ENCODE measurements at regions not wholly inside any gene's neighbourhood (a gene's known extent, or its start where the extent isn't known, plus 50 kb on each side); places are given as distances from the start of the nearest gene placed in this dataset.
"Not testable (repeated sequence)": the region's sequence is repeated elsewhere in the genome, so short reads cannot be mapped to it uniquely, and the experiment has no call there.

DNA sequence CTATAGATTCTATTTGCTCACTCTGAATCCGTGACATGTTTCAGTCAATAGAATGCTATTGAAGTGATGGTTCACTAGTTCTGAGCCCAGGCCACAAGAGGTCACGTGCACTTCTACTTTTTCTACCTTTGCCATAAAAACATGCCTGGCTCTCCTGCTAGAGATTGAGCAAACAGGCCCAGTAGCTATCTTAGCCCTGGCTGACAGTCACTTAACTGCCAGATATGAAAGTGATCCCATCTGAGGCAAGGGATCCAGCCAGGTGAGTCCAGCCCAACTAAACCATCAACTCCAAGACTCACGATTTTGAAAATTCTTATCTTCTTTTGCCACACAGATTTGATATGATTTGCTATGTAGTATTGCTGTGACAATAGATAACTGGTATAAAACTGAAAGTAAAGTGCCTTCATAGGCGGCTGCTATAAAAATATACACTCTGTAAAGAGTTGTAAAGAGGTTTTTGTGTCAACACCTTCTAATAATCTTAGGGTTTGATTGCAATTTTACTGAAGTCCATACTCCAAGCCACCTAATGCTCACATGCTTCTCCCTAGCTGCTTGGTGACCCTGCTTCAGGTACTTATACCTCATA lies 937.7 kb upstream of the SOX9 start:
- intact Hi-C loops (cut with micrococcal nuclease): no loop called here

GRCh38 chr17:71184716-71185115 lies 936.1 kb upstream of the SOX9 start:
- intact Hi-C loops (cut with micrococcal nuclease): no loop called here

DNA sequence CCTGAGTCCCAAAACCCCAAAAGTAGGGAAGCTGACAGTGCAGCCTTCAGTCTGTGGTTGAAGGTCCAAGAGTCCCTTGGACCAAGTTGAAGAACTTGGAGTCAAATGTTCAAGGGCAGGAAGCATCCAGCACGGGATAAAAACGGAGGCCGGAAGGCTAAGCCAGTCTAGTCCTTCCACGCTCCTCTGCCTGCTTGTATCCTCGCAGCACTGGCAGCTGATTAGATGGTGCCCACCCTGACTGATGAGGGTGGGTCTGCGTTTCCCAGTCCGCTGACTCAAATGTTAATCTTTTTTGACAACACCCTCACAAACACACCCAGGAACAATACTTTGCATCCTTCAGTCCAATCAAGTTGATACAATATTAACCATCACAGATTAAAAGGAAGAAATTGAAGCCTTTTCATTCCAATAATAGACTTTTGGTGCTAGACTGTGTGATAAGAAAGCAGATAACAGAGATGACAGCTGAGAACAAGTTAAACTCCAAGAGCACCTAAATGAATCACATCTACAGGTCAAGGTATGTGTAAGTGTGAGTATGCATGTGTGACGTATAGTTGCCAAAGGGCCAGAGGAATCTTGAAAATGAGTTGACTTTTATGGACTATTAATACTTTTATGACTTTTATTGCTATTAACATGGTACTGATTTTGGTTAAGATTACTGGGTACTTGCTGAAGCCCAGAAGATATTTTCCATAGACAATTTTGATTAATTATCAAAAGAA lies 933.5 kb upstream of the SOX9 start:
- intact Hi-C loops (cut with micrococcal nuclease): no loop called here

DNA sequence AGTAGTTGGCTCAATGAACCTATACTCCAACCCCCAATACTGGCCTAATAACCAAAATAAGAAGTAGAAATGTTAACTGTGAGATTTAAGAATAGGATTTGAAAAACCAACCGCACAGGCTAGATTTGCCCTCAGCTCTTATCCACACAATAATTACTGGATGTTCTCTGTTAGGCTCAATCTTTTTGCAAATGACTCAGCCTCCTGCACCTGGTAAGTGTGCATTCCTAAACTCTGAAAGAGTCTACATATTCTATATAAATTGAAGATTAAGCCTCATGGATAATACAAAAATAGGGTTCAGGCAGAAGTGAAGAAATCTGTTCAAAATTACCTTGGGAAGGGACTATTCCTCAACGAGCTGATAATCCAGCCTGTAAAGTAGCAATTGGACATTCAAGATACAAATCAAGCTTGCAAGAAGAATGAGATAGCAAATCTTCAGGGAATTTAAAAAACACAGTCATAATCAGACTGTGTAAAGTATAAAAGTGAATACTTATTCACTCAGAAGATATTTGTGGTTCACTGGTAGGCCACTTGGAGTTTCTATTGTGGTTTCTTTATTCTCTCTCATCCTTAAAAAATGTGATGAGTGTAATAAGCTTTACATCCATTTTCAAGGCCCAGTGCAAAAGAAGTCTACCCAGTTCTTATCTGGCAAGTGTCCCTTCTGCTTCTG lies 931.9 kb upstream of the SOX9 start:
- intact Hi-C loops (cut with micrococcal nuclease): no loop called here

GRCh38 chr17:71189493-71189831 lies 931.4 kb upstream of the SOX9 start:
- intact Hi-C loops (cut with micrococcal nuclease): no loop called here

GRCh38 chr17:71192039-71192555 lies 928.7 kb upstream of the SOX9 start:
- intact Hi-C loops (cut with micrococcal nuclease): no loop called here

GRCh38 chr17:71192848-71193247 lies 928.0 kb upstream of the SOX9 start:
- intact Hi-C loops (cut with micrococcal nuclease): no loop called here

DNA sequence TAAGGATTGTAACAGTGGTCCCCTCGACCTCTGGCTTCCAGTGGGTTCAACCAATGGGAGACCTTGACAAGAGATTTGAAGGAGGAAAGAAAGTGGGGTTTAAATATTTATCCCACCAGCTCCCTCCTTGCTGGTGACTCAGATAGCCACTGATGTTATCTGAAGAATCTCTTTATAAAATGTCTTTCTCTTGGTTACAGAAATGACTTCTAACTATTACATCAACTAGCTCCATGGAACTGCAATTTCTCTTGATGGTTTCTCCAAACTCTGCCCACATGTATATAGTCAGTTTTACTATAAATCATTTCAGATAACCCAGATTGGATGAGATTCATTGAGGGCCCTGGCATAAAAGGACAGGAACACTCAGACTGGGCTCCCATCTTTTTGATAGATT lies 920.2 kb upstream of the SOX9 start:
- intact Hi-C loops (cut with micrococcal nuclease): no loop called here

DNA sequence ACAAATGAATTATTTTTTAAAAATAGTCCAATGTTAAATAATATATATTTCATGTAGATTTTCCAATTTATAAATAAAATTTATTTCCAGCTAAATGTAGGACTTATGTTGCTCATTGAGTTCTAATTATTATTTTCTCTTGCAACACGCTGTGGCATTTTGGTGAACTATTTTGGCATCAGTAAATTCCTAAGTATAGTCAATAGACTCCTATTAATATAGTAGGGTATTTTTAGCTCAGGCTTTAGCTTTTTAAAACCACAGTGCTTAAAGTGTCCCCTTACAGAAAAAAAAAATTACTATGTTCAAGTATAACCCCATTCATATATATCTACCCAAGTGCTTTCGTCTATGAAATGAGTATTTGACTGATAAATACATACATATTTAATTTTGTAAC lies 919.2 kb upstream of the SOX9 start:
- intact Hi-C loops (cut with micrococcal nuclease): no loop called here

DNA sequence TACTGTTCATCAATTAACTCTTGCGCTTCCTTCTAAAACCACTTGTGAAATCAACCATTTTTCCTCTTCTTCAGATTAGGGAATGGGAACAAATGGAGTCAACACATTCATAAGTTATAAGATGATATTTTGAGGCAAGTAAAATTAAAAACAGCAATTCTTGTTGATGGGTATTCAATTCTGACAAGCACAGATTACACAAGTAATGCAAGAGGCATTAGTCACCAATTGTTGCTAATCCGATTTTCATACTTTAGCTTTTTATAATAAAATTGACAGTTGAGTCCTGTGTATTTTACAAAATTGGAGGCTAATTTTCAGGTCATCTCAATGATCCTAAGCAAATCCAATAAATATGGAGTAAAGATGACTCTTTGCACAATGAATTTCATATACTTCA lies 918.4 kb upstream of the SOX9 start:
- intact Hi-C loops (cut with micrococcal nuclease): no loop called here

DNA sequence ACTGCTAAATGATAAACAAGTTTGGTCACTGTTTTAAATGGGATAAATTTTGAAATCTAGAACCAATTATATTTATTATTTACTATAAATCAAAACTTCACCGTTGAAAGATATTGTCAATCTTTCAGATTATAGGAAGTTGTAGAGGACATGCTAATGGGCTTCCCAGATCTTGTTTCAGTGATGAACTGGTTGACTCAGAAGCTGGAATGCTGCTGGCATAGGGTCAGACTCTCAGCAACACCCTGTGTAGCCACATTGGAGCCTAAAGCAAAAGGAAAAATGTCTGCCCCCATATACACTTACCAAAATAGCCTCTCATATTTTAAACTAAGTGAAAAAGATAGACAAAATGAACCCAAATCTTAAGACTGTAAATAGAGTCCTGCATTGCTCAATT lies 916.9 kb upstream of the SOX9 start:
- intact Hi-C loops (cut with micrococcal nuclease): no loop called here

DNA sequence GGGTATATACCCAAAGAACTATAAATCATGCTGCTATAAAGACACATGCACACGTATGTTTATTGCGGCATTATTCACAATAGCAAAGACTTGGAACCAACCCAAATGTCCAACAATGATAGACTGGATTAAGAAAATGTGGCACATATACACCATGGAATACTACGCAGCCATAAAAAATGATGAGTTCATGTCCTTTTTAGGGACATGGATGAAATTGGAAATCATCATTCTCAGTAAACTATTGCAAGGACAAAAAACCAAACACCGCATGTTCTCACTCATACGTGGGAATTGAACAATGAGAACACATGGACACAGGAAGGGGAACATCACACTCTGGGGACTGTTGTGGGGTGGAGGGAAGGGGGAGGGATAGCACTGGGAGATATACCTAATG lies 914.9 kb upstream of the SOX9 start:
- intact Hi-C loops (cut with micrococcal nuclease): not testable (repeated sequence)

- intact Hi-C loops (cut with micrococcal nuclease): no loop called here
These were observed 912.6 kb upstream of the SOX9 start for GRCh38 chr17:71208111-71208704.

DNA sequence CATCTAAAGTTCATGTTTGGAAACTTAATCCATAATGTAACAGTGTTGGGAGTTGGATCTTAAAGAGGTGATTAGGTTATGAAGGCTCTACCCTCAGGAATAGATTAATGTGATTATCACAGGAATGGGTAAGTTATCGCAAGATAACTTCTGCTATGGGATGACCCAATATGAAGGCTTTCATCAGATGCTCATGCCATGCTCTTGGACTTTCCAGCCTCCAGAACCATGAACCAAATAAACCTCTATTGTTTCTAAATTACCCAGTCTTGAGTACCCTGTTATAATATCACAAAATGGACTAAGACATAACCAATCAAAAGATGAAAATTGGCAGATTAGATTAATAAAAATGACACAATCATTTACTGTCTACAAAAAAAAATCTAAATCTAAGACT lies 906.9 kb upstream of the SOX9 start:
- intact Hi-C loops (cut with micrococcal nuclease): no loop called here

DNA sequence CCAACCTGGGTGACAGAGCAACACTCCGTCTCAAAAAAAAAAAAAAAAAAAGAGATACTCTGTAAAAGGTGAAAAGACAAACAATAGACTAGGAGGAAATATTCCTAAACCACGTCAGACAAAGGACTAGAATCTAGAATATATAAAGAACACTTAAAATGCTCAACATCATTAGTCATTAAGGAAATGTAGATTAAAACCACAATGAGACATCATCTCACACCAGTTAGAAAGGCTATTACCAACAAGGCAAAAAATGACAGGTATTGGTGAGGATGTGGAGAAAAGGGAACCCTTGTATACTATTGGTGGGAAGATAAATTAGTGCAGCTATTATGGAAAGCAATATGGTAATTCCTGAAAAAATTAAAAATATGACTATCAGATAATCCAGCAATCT lies 903.1 kb upstream of the SOX9 start:
- intact Hi-C loops (cut with micrococcal nuclease): no loop called here

- intact Hi-C loops (cut with micrococcal nuclease): no loop called here
These were observed 895.8 kb upstream of the SOX9 start for GRCh38 chr17:71224824-71225575.

DNA sequence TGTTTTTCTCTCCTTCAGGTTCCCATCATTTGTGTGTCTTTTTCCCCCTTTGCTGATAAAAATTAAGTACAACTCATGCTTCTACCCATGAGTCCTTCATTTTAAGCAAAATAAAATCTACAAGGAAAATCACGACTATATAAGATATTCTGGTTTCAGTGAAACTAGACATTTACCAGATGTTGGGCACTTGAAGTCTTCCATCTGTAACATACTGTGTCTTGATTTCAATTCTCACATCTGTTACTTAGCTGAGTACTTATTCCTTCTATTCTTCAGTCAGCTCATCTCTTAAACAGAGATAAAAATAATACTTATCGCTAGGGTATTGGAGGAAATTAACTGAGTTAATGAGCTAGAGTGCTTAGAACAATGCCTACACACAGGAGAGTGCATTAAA lies 893.0 kb upstream of the SOX9 start:
- intact Hi-C loops (cut with micrococcal nuclease): no loop called here

GRCh38 chr17:71229070-71229469 lies 891.8 kb upstream of the SOX9 start:
- intact Hi-C loops (cut with micrococcal nuclease): no loop called here

DNA sequence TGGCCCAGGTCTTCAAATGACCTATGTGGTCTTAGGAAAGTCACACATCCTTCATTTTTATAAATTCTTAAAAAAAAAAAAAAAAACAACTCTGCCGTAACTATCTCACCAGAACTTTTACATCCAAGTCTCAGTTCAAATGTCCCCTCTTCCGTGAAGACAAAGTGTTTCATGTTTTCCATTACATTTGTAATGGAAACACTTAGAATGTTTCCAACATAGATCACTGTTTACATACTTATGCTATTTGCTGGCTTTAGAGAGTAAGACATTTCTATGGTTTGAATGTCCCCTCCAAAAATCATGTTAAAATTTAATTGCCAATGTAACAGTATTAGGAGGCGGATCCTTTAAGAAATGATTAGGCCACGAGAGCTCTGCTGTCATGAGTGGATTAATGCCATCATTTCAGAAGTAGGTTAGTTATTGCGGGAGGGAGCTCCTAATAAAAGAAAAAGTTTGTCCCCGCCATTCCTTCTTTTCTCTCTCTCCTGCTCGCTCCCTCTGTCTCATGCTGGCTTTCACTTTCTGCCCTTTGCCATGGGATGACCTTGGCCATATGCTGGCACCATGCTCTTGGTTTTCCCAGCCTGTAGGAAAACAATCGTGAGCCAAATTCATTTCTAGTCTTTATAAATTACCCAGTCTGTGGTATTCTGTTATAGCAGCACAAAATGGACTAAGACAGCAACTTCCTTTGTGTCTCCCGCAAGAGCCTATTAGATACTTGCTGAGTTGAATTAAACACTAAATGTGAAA lies 887.8 kb upstream of the SOX9 start:
- intact Hi-C loops (cut with micrococcal nuclease): no loop called here

DNA sequence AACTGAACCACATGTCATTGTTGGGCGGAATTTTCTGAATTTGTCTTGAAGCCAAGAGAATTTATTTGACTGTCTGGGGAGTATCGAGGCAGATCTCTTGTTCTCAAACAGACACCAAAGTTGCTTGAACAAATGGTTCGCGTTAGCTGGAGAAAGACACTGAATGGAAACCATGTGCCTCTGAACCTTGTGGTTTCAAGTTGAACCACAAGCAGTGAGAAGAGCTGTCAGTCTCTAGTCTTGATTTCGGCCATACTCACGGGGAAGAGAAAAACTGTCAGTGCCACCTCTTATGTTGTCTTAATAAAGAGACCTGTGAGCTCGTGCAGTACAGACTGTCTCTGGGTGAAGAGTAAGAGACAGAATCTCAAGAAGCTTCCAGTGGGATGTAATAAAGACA lies 886.5 kb upstream of the SOX9 start:
- intact Hi-C loops (cut with micrococcal nuclease): no loop called here
